ENCODE measurements at regions not wholly inside any gene's neighbourhood (a gene's known extent, or its start where the extent isn't known, plus 50 kb on each side); places are given as distances from the start of the nearest gene placed in this dataset.

DNA sequence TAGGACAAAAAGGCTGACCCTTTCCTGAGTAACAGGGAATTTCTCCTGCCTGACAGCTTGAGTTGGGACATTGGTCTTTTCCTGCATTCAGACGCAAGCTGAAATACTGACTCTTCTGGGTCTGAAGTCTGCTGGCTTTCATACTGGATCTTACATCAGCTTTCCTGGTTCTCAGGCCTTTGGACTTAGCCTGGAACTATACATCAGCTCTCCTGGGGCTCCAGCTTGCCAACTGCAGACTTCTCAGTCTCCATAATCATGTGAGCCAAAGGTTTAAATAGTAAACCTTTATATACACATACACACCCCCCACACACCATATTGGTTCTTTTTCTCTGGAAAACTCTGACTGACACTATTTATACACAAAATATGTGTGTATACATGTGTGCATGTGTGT lies 59.0 kb upstream of the KCND3 start:
- TF ChIP-seq ZBTB7A (IDR thresholded peaks at IDR 0.05; ENCODE audit: low read depth) (no peak), NFIC (IDR thresholded peaks at IDR 0.05) (no peak), CEBPB (IDR thresholded peaks at IDR 0.05) (no peak), TCF12 (IDR thresholded peaks at IDR 0.05; ENCODE audit: low read depth) (no peak), REST (IDR thresholded peaks at IDR 0.05; ENCODE audit: low read depth) (no peak), USF1 (IDR thresholded peaks at IDR 0.05) (no peak), EP300 (IDR thresholded peaks at IDR 0.05; ENCODE audit: borderline replicate concordance) (no peak), EGR1 (IDR thresholded peaks at IDR 0.05) (no peak), RAD21 (IDR thresholded peaks at IDR 0.05; ENCODE audit: low read depth) (no peak), CREB1 (IDR thresholded peaks at IDR 0.05; ENCODE audit: low read depth) (no peak), YY1 (IDR thresholded peaks at IDR 0.05; ENCODE audit: low read depth) (no peak), TAF1 (IDR thresholded peaks at IDR 0.05; ENCODE audit: low read depth) (no peak)
- TF ChIP-seq, protein P1, sequence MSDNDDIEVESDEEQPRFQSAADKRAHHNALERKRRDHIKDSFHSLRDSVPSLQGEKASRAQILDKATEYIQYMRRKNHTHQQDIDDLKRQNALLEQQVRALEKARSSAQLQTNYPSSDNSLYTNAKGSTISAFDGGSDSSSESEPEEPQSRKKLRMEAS (IDR thresholded peaks at IDR 0.05) = no peak

- no peak for TF ChIP-seq YY1 (IDR thresholded peaks at IDR 0.05; ENCODE audit: low read depth)
- TF ChIP-seq FOXM1 (IDR thresholded peaks at IDR 0.05; ENCODE audit: borderline replicate concordance, low read depth) = no peak
- no peak for TF ChIP-seq EP300 (IDR thresholded peaks at IDR 0.05; ENCODE audit: borderline replicate concordance)
- TF ChIP-seq RAD21 (IDR thresholded peaks at IDR 0.05; ENCODE audit: low read depth) = no peak
- no peak for TF ChIP-seq USF1 (IDR thresholded peaks at IDR 0.05)
- no peak for TF ChIP-seq TCF12 (IDR thresholded peaks at IDR 0.05; ENCODE audit: low read depth)
These were observed 65.0 kb upstream of the KCND3 start for GRCh38 chr1:112054510-112054909.

- TF ChIP-seq EP300 (IDR thresholded peaks at IDR 0.05; ENCODE audit: borderline replicate concordance) (no peak), CEBPB (IDR thresholded peaks at IDR 0.05) (no peak), TCF12 (IDR thresholded peaks at IDR 0.05; ENCODE audit: low read depth) (no peak), YY1 (IDR thresholded peaks at IDR 0.05; ENCODE audit: low read depth) (no peak)
These were observed 66.9 kb upstream of the KCND3 start for GRCh38 chr1:112056354-112056753.

DNA sequence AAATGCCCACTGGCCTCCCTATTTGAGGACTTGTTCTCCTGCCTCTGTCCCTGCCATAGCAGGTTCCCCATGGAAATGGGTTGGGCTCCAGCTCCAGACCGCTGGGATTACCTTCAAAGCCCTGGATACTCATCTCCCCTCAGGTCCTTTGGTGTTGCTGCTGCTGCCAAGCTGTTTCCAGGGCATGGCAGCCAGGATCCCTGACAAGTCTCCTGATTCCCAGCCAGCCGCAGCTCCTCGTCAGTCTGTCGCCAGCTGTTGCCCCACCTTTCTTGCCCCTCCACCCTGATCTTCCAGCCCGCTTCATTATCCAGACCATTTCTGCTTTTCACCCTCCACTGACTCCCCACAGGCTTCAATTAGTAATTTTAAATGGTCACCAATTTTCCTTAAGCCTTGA lies 68.3 kb upstream of the KCND3 start:
- TF ChIP-seq EGR1 (IDR thresholded peaks at IDR 0.05) (no peak), FOXM1 (IDR thresholded peaks at IDR 0.05; ENCODE audit: borderline replicate concordance, low read depth) (no peak), CREB1 (IDR thresholded peaks at IDR 0.05; ENCODE audit: low read depth) (no peak), RAD21 (IDR thresholded peaks at IDR 0.05; ENCODE audit: low read depth) (no peak), TAF1 (IDR thresholded peaks at IDR 0.05; ENCODE audit: low read depth) (no peak)
- TF ChIP-seq, protein P1 (IDR thresholded peaks at IDR 0.05) = no peak

- TF ChIP-seq TCF12 (IDR thresholded peaks at IDR 0.05; ENCODE audit: low read depth) = no peak
- TF ChIP-seq NFIC (IDR thresholded peaks at IDR 0.05) = no peak
- TF ChIP-seq EGR1 (IDR thresholded peaks at IDR 0.05) = no peak
- TF ChIP-seq ZBTB7A (IDR thresholded peaks at IDR 0.05; ENCODE audit: low read depth) = no peak
- TF ChIP-seq EP300 (IDR thresholded peaks at IDR 0.05; ENCODE audit: borderline replicate concordance) = no peak
These were observed 69.5 kb upstream of the KCND3 start for GRCh38 chr1:112058815-112059450.

- TF ChIP-seq ZBTB7A (IDR thresholded peaks at IDR 0.05; ENCODE audit: low read depth) (no peak), REST (IDR thresholded peaks at IDR 0.05; ENCODE audit: low read depth) (no peak), TCF12 (IDR thresholded peaks at IDR 0.05; ENCODE audit: low read depth) (no peak), FOXM1 (IDR thresholded peaks at IDR 0.05; ENCODE audit: borderline replicate concordance, low read depth) (no peak), YY1 (IDR thresholded peaks at IDR 0.05; ENCODE audit: low read depth) (no peak), EP300 (IDR thresholded peaks at IDR 0.05; ENCODE audit: borderline replicate concordance) (no peak), EGR1 (IDR thresholded peaks at IDR 0.05) (no peak), CEBPB (IDR thresholded peaks at IDR 0.05) (no peak), TAF1 (IDR thresholded peaks at IDR 0.05; ENCODE audit: low read depth) (no peak), TEAD4 (IDR thresholded peaks at IDR 0.05) (no peak), USF1 (IDR thresholded peaks at IDR 0.05) (no peak), NFIC (IDR thresholded peaks at IDR 0.05) (no peak), CREB1 (IDR thresholded peaks at IDR 0.05; ENCODE audit: low read depth) (no peak), RAD21 (IDR thresholded peaks at IDR 0.05; ENCODE audit: low read depth) (no peak)
- TF ChIP-seq, protein P1 (IDR thresholded peaks at IDR 0.05) = no peak
These were observed 70.2 kb upstream of the KCND3 start for GRCh38 chr1:112059679-112060078.

All from Ishikawa (cell line).